ENCODE measurements at regions not wholly inside any gene's neighbourhood (a gene's known extent, or its start where the extent isn't known, plus 50 kb on each side); places are given as distances from the start of the nearest gene placed in this dataset.

- TF ChIP-seq, protein P1, sequence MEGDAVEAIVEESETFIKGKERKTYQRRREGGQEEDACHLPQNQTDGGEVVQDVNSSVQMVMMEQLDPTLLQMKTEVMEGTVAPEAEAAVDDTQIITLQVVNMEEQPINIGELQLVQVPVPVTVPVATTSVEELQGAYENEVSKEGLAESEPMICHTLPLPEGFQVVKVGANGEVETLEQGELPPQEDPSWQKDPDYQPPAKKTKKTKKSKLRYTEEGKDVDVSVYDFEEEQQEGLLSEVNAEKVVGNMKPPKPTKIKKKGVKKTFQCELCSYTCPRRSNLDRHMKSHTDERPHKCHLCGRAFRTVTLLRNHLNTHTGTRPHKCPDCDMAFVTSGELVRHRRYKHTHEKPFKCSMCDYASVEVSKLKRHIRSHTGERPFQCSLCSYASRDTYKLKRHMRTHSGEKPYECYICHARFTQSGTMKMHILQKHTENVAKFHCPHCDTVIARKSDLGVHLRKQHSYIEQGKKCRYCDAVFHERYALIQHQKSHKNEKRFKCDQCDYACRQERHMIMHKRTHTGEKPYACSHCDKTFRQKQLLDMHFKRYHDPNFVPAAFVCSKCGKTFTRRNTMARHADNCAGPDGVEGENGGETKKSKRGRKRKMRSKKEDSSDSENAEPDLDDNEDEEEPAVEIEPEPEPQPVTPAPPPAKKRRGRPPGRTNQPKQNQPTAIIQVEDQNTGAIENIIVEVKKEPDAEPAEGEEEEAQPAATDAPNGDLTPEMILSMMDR (conservative IDR thresholded peaks at IDR 0.05) = no peak
- TF ChIP-seq EZH2 (IDR thresholded peaks at IDR 0.05; ENCODE audit: low read depth) = no peak
Observed at GRCh38 chr20:54773643-54774000, 298.2 kb downstream of the DOK5 start.

All from PC-9 (cell line).